K562 (cell line): ENCODE measurements at regions not wholly inside any gene's neighbourhood (a gene's known extent, or its start where the extent isn't known, plus 50 kb on each side); places are given as distances from the start of the nearest gene placed in this dataset.

Experiments
- CHD2 ChIP-seq: IDR thresholded peaks from 2 replicates; pipeline ENCODE4 v1.6.1; 2011; ENCODE audit warnings: low read depth, low read length
- MTA3 ChIP-seq: fragments of 450-650 bp; formaldehyde crosslinking; IDR thresholded peaks from 2 replicates; pipeline ENCODE4 v1.6.1; 2017; ENCODE audit warnings: mild to moderate bottlenecking, borderline replicate concordance
- POLR2A ChIP-seq: fragments of 450-650 bp; conservative IDR thresholded peaks from 2 replicates; pipeline ENCODE4 v1.6.1; 2016
- TOE1 ChIP-seq, 2 experiments: fragments of 450-650 bp in 1 of 2; sonication (generic) in 1 of 2; formaldehyde crosslinking in 1 of 2; IDR thresholded peaks; 2 replicates each; pipeline versions ENCODE4 v1.7.1 to v1.8.0; 2016 to 2022; ENCODE audit warnings: borderline replicate concordance in 2 of 2, mild to moderate bottlenecking in 2 of 2, antibody characterized with exemption in 1 of 2, inconsistent platforms in 1 of 2, low read depth in 1 of 2, missing genetic modification reagents in 1 of 2, moderate library complexity in 1 of 2
- ZNF24 ChIP-seq: fragments of 450-650 bp; IDR thresholded peaks from 2 replicates; pipeline ENCODE4 v1.6.1; 2016
- TF ChIP-seq, protein P1 (sequence below): fragments of 250-450 bp; sonication (Bioruptor Pico); IDR thresholded peaks from 2 replicates; pipeline ENCODE4 v1.8.0; 2021; ENCODE audit warnings: borderline replicate concordance, mild to moderate bottlenecking, moderate library complexity; ENCODE audit not compliant: poor library complexity, severe bottlenecking

DNA sequence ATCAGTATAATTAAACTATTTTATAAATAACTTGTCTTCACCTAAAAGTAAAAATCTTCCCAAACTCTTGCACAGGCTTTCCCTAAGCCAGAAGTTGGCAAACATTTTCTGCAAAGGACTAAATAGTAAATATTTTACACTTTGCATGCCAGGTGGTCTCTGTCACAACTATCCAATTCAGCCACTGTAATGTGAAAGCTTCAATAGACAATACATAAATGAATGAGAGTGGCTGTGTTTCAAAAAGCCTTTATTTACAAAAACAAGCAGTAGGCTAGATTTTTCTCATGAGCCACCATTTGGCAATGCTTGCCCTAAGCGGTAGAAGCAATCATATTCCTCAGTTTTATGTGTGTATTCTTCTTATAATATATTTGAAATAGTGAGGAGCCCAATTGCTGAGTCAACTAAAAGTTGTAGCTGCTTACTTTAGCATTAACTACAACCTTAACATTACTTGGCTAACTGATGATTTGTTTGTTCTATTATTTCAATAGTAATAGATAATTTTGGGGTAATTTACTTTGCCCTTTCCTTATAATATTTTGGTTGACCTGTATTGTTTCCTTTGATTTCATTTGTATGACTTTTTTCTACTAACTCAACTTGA lies 236.0 kb upstream of the SYT1 start:
- TF ChIP-seq MTA3 (no peak), CHD2 (no peak), TOE1 (IDR thresholded peaks at IDR 0.05; ENCODE audit: borderline replicate concordance) (no peak), TOE1 (CRISPR knock-in tag; IDR thresholded peaks at IDR 0.05; ENCODE audit: borderline replicate concordance, low read depth) (no peak), POLR2A (no peak), ZNF24 (no peak)
- TF ChIP-seq, protein P1, sequence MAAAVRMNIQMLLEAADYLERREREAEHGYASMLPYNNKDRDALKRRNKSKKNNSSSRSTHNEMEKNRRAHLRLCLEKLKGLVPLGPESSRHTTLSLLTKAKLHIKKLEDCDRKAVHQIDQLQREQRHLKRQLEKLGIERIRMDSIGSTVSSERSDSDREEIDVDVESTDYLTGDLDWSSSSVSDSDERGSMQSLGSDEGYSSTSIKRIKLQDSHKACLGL (CRISPR knock-in tag): no peak
